HG02798 (cell line): ENCODE measurements at regions not wholly inside any gene's neighbourhood (a gene's known extent, or its start where the extent isn't known, plus 50 kb on each side); places are given as distances from the start of the nearest gene placed in this dataset.

Source experiments
- ATAC-seq: cut with Tn5 transposase; IDR thresholded peaks from one replicate; pipeline ENCODE4 v1.9.1; 2021; ENCODE audit warnings: mild to moderate bottlenecking; ENCODE audit not compliant: unreplicated experiment, poor library complexity

GRCh38 chr4:30836231-30836630 is 116.1 kb downstream of the PCDH7 start:
- ATAC-seq, result no peak

DNA sequence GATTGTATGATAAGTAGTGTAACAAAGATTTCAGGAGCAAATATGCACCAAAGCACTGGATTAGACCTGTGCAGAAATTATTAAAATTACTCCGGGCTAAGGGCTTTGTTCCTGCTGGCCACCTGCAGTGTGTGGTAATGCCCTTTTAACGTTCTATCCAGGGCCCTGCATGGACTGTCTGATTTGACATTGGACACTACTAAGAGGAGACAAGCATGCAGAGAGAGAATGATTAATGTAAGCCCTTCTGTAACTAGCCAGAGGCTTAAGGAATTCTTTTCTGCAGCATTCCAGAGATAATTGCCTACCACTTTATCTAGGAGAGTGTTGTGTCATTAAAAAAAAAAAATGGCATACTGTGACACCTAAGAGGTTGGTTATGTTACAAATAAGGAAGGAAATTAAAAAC is 117.0 kb downstream of the PCDH7 start:
- ATAC-seq, result no peak

- no peak for ATAC-seq
These were observed 117.7 kb downstream of the PCDH7 start for GRCh38 chr4:30837861-30838260.

- no peak for ATAC-seq
These were observed 118.2 kb downstream of the PCDH7 start for GRCh38 chr4:30838331-30838730.

DNA sequence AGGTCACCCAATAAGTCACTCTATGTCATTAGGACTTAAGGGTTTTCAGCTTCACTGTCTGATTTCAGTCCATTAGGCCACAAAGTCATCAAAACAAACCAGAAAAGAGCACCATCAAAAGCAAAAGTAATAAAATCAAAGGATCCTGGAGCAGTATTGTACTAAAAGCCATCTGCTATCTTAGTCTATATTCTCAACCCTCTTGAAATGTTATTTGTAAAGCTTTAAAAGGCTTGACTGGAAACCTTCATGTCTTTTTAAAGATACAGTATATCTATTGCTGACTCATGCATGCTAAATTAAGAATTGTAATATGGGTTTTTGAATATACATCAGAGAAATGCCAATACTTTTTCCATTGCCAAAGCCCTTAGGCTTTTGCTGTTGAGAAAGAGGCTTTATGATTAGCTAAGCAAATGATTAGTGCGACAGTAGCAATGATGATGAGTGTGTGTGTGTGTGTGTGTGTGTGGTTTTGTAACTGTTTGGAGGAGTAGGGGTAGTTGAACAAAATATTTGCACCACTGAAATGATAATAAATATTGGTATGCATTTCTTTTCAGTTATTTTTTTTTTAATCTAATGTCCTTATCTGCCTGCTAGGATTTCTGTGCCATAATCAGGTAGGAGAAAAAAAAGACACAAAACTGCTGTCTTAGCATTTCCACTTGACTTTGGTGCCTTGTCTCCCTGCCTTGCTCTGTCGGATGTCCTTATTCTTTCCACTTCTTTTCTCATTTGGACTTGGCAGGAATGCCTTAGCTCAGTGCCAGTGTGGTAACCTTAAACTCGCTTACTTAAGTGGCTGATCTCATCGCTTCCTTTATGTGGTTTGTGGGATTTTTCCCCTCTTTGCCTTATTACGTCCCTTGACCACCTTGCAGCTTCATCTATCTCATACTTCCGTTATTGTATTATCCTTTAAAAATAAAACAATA is 119.7 kb downstream of the PCDH7 start:
- ATAC-seq, result no peak

GRCh38 chr4:30840571-30840970 is 120.4 kb downstream of the PCDH7 start:
- no peak for ATAC-seq

GRCh38 chr4:30842142-30842541 is 122.0 kb downstream of the PCDH7 start:
- no peak for ATAC-seq

DNA sequence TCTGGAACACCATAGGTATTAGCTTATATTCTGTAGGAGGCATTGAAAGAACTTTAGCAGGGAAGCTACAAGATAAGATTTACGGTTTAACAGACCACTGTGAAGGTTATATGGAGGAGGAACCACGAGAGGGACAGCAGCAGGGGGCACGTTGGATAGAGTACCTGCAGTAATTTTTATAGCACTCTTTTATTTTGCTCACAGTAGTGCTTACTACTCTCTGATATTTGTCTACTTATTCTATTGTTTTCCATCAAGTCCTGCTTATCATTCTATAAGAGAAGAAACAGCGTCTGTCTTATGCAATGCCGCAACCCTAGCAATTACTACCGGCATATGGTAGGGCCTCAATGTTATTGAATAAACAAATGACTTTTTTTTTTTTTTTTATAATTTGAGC is 122.5 kb downstream of the PCDH7 start:
- no peak for ATAC-seq

- ATAC-seq, result no peak
These were observed 124.9 kb downstream of the PCDH7 start for GRCh38 chr4:30844861-30845582.

- no peak for ATAC-seq
These were observed 127.0 kb downstream of the PCDH7 start for GRCh38 chr4:30847167-30847566.

DNA sequence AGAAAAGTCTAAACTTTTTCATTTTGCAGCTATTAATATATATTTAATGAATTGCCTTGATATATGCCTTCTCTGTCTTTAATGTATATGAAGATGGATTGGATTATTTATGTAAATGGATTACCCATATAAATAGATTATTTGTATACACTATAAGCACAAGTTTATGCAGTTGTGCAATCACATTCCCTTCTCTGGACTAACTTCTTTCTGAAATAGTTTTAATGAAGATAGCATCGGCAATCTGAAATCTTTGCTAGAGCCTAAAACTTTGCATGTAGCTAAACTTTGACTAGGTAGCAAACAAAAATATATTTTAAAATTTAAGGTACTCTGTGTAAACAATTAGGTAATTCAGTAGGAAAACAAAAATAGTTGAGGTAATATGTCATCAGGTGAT is 127.8 kb downstream of the PCDH7 start:
- no peak for ATAC-seq

- ATAC-seq, result no peak
These were observed 134.4 kb downstream of the PCDH7 start for GRCh38 chr4:30854531-30854930.

GRCh38 chr4:30855232-30855631 is 135.1 kb downstream of the PCDH7 start:
- ATAC-seq, result no peak

DNA sequence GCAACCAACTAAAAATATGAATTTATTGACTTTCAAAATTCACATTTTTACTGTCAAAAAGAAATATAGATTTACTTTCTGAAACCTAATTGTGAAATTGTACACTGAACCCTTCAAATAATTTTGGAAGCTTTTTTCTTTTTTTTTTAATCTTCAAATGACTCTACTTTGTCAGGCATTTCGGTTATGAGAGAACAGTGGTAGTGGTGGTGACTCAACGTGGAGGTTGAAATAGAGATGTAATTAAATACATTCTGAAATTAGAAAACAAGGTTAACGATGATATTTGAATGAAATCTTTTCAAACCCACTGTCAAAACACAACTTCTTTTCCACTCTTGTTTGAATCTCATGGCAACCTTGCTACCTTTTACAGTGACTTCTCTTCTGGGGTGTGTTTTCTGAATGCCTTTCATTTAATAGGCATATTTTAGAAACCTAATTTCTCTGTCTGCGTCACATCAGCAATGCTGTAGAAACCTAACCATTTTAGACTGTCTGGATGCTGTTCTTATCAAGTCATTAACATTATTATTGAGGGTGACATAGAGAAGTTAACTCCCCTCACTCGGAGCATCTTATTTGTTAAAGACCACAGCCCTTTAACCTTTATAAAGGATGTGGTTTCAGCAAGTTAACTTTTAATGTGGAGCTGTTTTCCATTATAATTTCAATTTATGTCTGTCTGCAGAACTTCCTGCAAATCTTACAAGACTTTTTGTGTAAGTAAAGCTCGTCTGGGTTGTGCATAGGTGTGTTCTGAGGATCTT is 136.8 kb downstream of the PCDH7 start:
- no peak for ATAC-seq

DNA sequence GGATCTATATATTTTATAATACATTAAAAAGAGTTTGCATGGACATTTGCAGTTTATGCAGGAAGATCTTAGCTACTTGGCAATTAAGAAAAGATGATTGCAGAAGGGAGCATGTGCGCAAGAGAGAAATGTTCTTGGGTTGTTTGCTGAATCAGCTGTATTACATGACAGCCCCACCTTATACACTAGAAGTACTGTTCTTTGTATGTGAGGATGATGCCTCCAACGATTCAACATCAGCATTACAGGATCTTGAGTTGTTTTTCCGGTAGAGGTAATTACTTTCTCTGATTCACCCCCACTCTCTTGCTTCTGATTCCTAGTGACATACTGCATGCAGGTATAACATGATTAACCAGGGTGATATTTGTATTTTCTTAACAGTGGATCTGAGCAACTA is 140.8 kb downstream of the PCDH7 start:
- ATAC-seq, result no peak

- ATAC-seq, result no peak
These were observed 142.0 kb downstream of the PCDH7 start for GRCh38 chr4:30862196-30862595.

GRCh38 chr4:30863021-30863420 is 142.9 kb downstream of the PCDH7 start:
- ATAC-seq, result no peak

DNA sequence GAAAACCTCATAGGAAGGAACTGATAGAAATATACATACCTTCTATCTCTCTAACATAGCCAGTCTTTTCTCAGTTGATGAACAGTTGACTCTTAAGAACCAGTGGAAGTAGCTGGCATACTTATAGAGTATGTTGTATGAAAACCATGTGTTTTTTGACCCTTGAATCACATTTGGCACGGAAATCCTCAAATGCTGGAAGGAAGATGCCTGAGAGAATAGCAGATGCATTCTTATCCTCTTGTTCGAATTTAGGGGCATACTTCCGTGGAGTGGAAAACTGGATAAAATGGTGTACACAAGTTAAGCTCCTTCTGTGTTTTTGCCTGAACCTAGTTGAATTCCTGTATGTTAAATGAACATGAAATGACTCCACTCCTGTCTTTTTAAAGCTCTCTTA is 145.5 kb downstream of the PCDH7 start:
- no peak for ATAC-seq

DNA sequence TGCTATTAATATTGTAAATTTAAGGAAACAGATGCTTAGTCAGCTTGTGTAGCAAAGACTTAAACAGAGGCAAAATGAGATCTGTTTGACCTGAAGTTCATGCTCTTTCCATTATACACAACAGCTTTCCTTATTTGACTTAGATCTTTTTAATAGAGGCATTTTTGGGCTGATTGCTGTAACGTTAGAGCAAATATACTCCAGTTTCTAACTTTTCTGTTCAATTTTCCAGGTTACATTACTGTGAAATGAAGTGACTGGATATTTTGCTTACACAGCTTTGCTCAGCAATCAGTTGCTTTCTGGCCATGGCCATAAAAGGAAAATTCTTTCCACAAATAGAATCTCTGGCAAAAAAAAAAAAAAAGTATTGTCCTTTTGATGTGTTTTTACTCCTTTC is 146.2 kb downstream of the PCDH7 start:
- no peak for ATAC-seq

DNA sequence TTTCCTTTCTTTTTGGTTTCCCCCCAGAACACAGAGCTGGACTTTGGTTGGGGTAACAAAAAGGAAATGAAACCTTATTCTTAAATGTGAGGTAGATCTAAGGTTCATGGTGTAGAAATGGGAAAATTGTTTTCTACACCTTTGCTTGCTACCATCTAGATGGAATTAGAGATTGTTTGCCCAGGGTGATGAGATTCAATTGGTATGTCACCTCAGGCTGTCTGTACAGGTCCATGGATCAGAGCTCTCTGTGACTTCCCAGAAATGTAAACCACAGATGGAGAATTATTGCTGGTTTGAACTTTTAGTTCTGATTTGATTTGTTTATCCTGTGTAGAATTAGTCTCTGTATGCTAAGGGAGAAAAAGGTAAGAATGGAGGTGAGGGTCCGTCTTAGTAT is 146.7 kb downstream of the PCDH7 start:
- no peak for ATAC-seq

GRCh38 chr4:30867427-30867826 is 147.3 kb downstream of the PCDH7 start:
- ATAC-seq, result no peak
